H1 (cell line): ENCODE measurements at regions not wholly inside any gene's neighbourhood (a gene's known extent, or its start where the extent isn't known, plus 50 kb on each side); places are given as distances from the start of the nearest gene placed in this dataset.

Experiments
- NANOG ChIP-seq: IDR thresholded peaks from 2 replicates; pipeline ENCODE4 v1.6.1; 2011; ENCODE audit warnings: low read length, low read depth, mild to moderate bottlenecking, inconsistent platforms; ENCODE audit not compliant: insufficient read depth, poor library complexity, severe bottlenecking
- POLR2AphosphoS5 ChIP-seq: IDR thresholded peaks from 2 replicates; pipeline ENCODE4 v1.6.1; 2011; ENCODE audit warnings: low read depth, low read length
- RNF2 ChIP-seq: fragments of 200-900, 300-1000 bp; sonication (generic); IDR thresholded peaks from 2 replicates; pipeline ENCODE4 v1.7.1; 2016; ENCODE audit warnings: borderline replicate concordance, low read depth, mild to moderate bottlenecking, antibody characterized with exemption, low read length; ENCODE audit not compliant: poor library complexity, severe bottlenecking; ENCODE audit errors: missing control alignments
- SP1 ChIP-seq: IDR thresholded peaks from 2 replicates; pipeline ENCODE4 v1.6.1; 2011; ENCODE audit warnings: low read depth, low read length
- TEAD4 ChIP-seq: IDR thresholded peaks from 2 replicates; pipeline ENCODE4 v1.6.1; 2012; ENCODE audit warnings: low read depth, low read length, inconsistent platforms, mixed read lengths
- TF ChIP-seq, protein P1 (sequence below): IDR thresholded peaks from 2 replicates; pipeline ENCODE4 v1.6.1; 2012; ENCODE audit warnings: inconsistent platforms
- TF ChIP-seq, protein P2 (sequence below), 3 experiments: IDR thresholded peaks; 1 replicate in 2 of 3; 2 replicates in 1 of 3; pipeline versions ENCODE4 v1.5.1 to v1.6.1; 2011; ENCODE audit warnings: low read length in 3 of 3, mild to moderate bottlenecking in 3 of 3, inconsistent platforms in 2 of 3, low read depth in 1 of 3, moderate library complexity in 1 of 3; ENCODE audit not compliant: insufficient read depth in 1 of 3; ENCODE audit errors: control extremely low read depth in 1 of 3

DNA sequence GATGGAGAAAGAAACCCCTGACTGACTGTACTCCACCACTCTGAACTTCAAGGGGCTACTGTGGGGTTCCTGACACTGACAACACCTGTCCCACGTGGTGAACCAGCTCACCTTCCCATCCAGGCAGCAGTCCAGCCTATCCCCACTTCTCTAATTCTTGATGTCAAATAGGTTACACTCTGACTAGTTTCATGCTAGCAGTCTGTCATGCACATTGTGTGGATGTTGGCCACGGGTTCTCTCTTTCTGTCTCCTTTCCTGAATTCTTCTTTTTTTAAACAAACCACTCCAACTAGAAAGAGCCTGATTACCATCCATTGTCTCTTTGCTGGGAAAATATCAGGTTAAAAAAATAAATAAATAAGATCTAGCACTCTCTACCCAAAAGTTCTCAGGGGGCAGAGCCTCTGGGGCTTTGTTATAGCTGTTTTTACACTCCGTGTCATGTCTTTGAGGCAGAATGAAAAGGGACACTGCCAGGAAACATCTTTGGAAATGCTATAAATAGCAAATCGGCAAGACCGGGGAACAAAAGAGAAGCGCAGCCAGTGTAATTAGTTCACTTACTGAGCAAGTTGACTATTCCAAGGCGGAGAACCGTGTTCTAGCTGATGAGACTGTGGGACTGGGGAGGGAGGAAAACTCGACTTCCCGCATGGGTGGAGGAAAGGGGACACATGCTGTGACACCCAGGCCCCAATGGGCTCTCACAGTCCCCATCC lies 356.1 kb downstream of the OMA1 start (continued):
- TF ChIP-seq, protein P1, sequence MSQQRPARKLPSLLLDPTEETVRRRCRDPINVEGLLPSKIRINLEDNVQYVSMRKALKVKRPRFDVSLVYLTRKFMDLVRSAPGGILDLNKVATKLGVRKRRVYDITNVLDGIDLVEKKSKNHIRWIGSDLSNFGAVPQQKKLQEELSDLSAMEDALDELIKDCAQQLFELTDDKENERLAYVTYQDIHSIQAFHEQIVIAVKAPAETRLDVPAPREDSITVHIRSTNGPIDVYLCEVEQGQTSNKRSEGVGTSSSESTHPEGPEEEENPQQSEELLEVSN: no peak
- TF ChIP-seq POLR2AphosphoS5: no peak
- TF ChIP-seq RNF2: no peak
- no peak for TF ChIP-seq SP1
- TF ChIP-seq TEAD4: no peak
- no peak for TF ChIP-seq NANOG
- TF ChIP-seq, protein P2, sequence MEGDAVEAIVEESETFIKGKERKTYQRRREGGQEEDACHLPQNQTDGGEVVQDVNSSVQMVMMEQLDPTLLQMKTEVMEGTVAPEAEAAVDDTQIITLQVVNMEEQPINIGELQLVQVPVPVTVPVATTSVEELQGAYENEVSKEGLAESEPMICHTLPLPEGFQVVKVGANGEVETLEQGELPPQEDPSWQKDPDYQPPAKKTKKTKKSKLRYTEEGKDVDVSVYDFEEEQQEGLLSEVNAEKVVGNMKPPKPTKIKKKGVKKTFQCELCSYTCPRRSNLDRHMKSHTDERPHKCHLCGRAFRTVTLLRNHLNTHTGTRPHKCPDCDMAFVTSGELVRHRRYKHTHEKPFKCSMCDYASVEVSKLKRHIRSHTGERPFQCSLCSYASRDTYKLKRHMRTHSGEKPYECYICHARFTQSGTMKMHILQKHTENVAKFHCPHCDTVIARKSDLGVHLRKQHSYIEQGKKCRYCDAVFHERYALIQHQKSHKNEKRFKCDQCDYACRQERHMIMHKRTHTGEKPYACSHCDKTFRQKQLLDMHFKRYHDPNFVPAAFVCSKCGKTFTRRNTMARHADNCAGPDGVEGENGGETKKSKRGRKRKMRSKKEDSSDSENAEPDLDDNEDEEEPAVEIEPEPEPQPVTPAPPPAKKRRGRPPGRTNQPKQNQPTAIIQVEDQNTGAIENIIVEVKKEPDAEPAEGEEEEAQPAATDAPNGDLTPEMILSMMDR (IDR thresholded peaks at IDR 0.05; ENCODE audit: control extremely low read depth in 1 of 3, insufficient read depth in 1 of 3, low read depth in 1 of 3, low read length in 3 of 3): no peak
